ENCODE measurements at regions not wholly inside any gene's neighbourhood (a gene's known extent, or its start where the extent isn't known, plus 50 kb on each side); places are given as distances from the start of the nearest gene placed in this dataset.

DNA sequence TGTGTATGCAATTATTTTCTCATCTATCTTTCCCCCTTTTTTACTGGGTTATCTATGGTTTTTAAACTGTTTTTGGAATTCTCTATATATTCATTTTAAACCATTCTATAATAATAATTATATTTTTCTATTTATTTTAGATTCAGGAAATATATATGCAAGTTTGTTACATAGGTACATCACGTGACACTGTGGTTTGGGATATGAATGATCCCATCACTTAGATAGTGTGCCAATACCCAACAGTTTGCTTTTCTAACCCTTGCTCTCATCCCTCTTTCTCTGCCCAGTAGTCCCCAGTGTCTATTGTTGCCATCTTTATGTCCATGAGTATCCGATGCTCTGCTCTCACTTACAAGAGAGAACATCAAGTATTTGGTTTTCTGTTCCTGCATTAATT lies 65.8 kb upstream of the SPHKAP start:
- Histone ChIP-seq H3K27me3 (ENCODE audit: insufficient read depth, poor library complexity, severe bottlenecking) (no peaks in the 10 kb centered on the region), H3K27ac (replicated peaks) (no peak overlapping the region), H3K4me3 (replicated peaks; ENCODE audit: insufficient read depth, low read length) (no peak overlapping the region)
- no peak for DNase-seq (ENCODE audit: low read depth in 1 of 2, low spot score in 1 of 2)
- TF ChIP-seq SPI1 (IDR thresholded peaks at IDR 0.05; ENCODE audit: borderline replicate concordance, low read depth) = no peak
- TF ChIP-seq GABPA (IDR thresholded peaks at IDR 0.05; ENCODE audit: low read depth) = no peak
- TF ChIP-seq, protein P1, sequence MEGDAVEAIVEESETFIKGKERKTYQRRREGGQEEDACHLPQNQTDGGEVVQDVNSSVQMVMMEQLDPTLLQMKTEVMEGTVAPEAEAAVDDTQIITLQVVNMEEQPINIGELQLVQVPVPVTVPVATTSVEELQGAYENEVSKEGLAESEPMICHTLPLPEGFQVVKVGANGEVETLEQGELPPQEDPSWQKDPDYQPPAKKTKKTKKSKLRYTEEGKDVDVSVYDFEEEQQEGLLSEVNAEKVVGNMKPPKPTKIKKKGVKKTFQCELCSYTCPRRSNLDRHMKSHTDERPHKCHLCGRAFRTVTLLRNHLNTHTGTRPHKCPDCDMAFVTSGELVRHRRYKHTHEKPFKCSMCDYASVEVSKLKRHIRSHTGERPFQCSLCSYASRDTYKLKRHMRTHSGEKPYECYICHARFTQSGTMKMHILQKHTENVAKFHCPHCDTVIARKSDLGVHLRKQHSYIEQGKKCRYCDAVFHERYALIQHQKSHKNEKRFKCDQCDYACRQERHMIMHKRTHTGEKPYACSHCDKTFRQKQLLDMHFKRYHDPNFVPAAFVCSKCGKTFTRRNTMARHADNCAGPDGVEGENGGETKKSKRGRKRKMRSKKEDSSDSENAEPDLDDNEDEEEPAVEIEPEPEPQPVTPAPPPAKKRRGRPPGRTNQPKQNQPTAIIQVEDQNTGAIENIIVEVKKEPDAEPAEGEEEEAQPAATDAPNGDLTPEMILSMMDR (IDR thresholded peaks at IDR 0.05; ENCODE audit: insufficient read depth, low read length) = no peak
- TF ChIP-seq POLR2AphosphoS5 (IDR thresholded peaks at IDR 0.05; ENCODE audit: low read depth) = no peak
- TF ChIP-seq, protein P2, sequence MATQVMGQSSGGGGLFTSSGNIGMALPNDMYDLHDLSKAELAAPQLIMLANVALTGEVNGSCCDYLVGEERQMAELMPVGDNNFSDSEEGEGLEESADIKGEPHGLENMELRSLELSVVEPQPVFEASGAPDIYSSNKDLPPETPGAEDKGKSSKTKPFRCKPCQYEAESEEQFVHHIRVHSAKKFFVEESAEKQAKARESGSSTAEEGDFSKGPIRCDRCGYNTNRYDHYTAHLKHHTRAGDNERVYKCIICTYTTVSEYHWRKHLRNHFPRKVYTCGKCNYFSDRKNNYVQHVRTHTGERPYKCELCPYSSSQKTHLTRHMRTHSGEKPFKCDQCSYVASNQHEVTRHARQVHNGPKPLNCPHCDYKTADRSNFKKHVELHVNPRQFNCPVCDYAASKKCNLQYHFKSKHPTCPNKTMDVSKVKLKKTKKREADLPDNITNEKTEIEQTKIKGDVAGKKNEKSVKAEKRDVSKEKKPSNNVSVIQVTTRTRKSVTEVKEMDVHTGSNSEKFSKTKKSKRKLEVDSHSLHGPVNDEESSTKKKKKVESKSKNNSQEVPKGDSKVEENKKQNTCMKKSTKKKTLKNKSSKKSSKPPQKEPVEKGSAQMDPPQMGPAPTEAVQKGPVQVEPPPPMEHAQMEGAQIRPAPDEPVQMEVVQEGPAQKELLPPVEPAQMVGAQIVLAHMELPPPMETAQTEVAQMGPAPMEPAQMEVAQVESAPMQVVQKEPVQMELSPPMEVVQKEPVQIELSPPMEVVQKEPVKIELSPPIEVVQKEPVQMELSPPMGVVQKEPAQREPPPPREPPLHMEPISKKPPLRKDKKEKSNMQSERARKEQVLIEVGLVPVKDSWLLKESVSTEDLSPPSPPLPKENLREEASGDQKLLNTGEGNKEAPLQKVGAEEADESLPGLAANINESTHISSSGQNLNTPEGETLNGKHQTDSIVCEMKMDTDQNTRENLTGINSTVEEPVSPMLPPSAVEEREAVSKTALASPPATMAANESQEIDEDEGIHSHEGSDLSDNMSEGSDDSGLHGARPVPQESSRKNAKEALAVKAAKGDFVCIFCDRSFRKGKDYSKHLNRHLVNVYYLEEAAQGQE (IDR thresholded peaks at IDR 0.05; ENCODE audit: insufficient replicate concordance, low read depth) = no peak

DNA sequence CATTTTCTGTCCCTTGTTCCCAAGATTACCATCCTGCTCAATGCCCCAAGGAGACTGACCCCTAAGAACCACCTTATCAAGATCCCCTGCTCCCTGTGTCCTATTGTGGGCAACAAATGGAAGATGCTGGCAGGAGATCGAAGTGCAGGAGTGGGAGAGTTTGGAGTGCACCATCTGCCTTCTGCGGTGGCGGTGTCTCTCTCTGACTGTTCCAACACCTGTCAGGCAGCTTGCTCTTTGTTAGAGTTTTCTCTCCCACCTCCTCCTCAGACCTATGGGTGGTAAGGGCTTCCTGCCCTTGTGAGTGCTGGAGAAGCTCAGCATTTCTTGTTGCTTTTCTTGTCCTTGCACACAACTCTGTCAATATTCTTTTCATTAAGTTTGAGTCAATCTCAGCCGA lies 64.1 kb upstream of the SPHKAP start:
- Histone ChIP-seq H3K27me3 (ENCODE audit: insufficient read depth, poor library complexity, severe bottlenecking) (no peaks in the 10 kb centered on the region), H3K4me3 (replicated peaks; ENCODE audit: insufficient read depth, low read length) (no peak overlapping the region), H3K27ac (replicated peaks) (no peak overlapping the region)
- TF ChIP-seq POLR2AphosphoS5 (IDR thresholded peaks at IDR 0.05; ENCODE audit: low read depth) = no peak
- no peak for TF ChIP-seq SPI1 (IDR thresholded peaks at IDR 0.05; ENCODE audit: borderline replicate concordance, low read depth)
- TF ChIP-seq, protein P2 (IDR thresholded peaks at IDR 0.05; ENCODE audit: insufficient replicate concordance, low read depth) = no peak
- TF ChIP-seq, protein P1 (IDR thresholded peaks at IDR 0.05; ENCODE audit: insufficient read depth, low read length) = no peak
- TF ChIP-seq GABPA (IDR thresholded peaks at IDR 0.05; ENCODE audit: low read depth) = no peak
- no peak for DNase-seq (ENCODE audit: low read depth in 1 of 2, low spot score in 1 of 2)

DNA sequence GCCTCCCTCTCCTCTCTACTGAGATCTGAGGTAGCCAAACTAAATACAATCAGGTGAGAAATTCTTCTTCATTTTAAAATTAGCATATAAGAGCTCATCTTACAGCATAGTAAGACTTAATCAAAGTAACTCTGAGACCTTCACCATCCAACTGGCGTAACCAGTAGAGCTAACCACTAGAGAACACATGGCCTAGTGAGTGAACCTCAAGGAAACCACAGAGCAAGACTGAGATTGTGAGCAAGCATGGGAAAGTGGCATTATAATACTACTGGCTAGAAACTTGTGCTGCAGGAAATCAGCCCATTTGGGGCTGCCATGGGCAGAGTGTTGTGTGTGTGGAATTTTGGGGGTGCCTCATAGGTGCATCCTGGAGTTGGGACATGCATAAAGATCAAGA lies 61.1 kb upstream of the SPHKAP start:
- H3K27ac ChIP-seq (replicated peaks) = no peak overlapping the region
- H3K4me3 ChIP-seq (replicated peaks; ENCODE audit: insufficient read depth, low read length) = no peak overlapping the region
- no peaks in the 10 kb centered on the region for H3K27me3 ChIP-seq (ENCODE audit: insufficient read depth, poor library complexity, severe bottlenecking)
- TF ChIP-seq, protein P1 (IDR thresholded peaks at IDR 0.05; ENCODE audit: insufficient read depth, low read length) = no peak
- TF ChIP-seq, protein P2 (IDR thresholded peaks at IDR 0.05; ENCODE audit: insufficient replicate concordance, low read depth) = no peak
- TF ChIP-seq SPI1 (IDR thresholded peaks at IDR 0.05; ENCODE audit: borderline replicate concordance, low read depth) (no peak), GABPA (IDR thresholded peaks at IDR 0.05; ENCODE audit: low read depth) (no peak), POLR2AphosphoS5 (IDR thresholded peaks at IDR 0.05; ENCODE audit: low read depth) (no peak)
- no peak for DNase-seq (ENCODE audit: low read depth in 1 of 2, low spot score in 1 of 2)

Measured in HL-60 (cell line).